CD4-positive, alpha-beta memory T cell (primary cell): ENCODE measurements at regions not wholly inside any gene's neighbourhood (a gene's known extent, or its start where the extent isn't known, plus 50 kb on each side); places are given as distances from the start of the nearest gene placed in this dataset.

Source experiments
- CTCF ChIA-PET: fragments of 350-600 bp; sonication (Branson Sonifier 250); formaldehyde crosslinking; loops from one replicate; lab custom pipeline; 2021; ENCODE audit warnings: inconsistent platforms; ENCODE audit not compliant: partially characterized antibody; lab: Charles Lee
- POLR2A ChIA-PET: fragments of 350-600 bp; sonication (Branson Sonifier 250); formaldehyde crosslinking; loops from one replicate; lab custom pipeline; 2021; ENCODE audit not compliant: partially characterized antibody; lab: Charles Lee
- DNase-seq, 5 donors: peaks; one replicate each; pipeline versions ENCODE4 v3.0.0 to v3.0.0-alpha.2; 2020 to 2022; ENCODE audit warnings: mixed read lengths in 1 of 5
- H3K27ac ChIP-seq: one replicate; pipeline ENCODE4 v1.7.0; 2013; ENCODE audit warnings: low read depth, low read length
- H3K27me3 ChIP-seq: 2 replicates; pipeline ENCODE4 v1.7.0; 2013; ENCODE audit warnings: mild to moderate bottlenecking, low read length, moderate library complexity; ENCODE audit not compliant: insufficient read depth
- H3K36me3 ChIP-seq: 2 replicates; pipeline ENCODE4 v1.7.0; 2013; ENCODE audit warnings: mild to moderate bottlenecking, low read length, moderate library complexity; ENCODE audit not compliant: insufficient read depth
- H3K4me1 ChIP-seq: 2 replicates; pipeline ENCODE4 v1.7.0; 2013; ENCODE audit warnings: mild to moderate bottlenecking, low read length, moderate library complexity; ENCODE audit not compliant: insufficient read depth
- H3K4me3 ChIP-seq, 2 donors: one replicate each; pipeline ENCODE4 v1.7.0; 2013; ENCODE audit warnings: low read length in 2 of 2, mild to moderate bottlenecking in 1 of 2
- H3K9me3 ChIP-seq, 2 donors: one replicate each; pipeline ENCODE4 v1.7.0; 2013; ENCODE audit warnings: low read length in 2 of 2, control low read depth in 1 of 2; ENCODE audit not compliant: control insufficient read depth in 1 of 2
- H3K27ac Mint-ChIP-seq, 7 donors: one replicate each; pipeline ENCODE4 v1.8.0; 2020 to 2021; ENCODE audit warnings: mixed read lengths in 7 of 7, mild to moderate bottlenecking in 6 of 7, inconsistent platforms in 3 of 7, moderate library complexity in 3 of 7
- H3K27me3 Mint-ChIP-seq, 2 donors: one replicate each; pipeline ENCODE4 v1.8.0; 2020 to 2021; ENCODE audit warnings: mixed read lengths in 2 of 2
- H3K36me3 Mint-ChIP-seq, 2 donors: one replicate each; pipeline ENCODE4 v1.8.0; 2020 to 2021; ENCODE audit warnings: mixed read lengths in 2 of 2, inconsistent platforms in 1 of 2, mild to moderate bottlenecking in 1 of 2
- H3K4me1 Mint-ChIP-seq, 4 donors: one replicate each; pipeline ENCODE4 v1.8.0; 2020 to 2021; ENCODE audit warnings: mixed read lengths in 4 of 4, mild to moderate bottlenecking in 1 of 4
- H3K4me3 Mint-ChIP-seq, 8 donors: one replicate each; pipeline ENCODE4 v1.8.0; 2020 to 2021; ENCODE audit warnings: mixed read lengths in 8 of 8, mild to moderate bottlenecking in 7 of 8, moderate library complexity in 6 of 8, inconsistent platforms in 3 of 8
- H3K9me3 Mint-ChIP-seq, 8 donors: one replicate each; pipeline ENCODE4 v1.8.0; 2020 to 2021; ENCODE audit warnings: mixed read lengths in 8 of 8, mild to moderate bottlenecking in 5 of 8, inconsistent platforms in 3 of 8, moderate library complexity in 1 of 8
- intact Hi-C: fragments of 100-400 bp; cut with micrococcal nuclease; formaldehyde crosslinking; loops from one replicate; pipeline ENCODE4 v1.15.1; 2023

- intact Hi-C loops, result no loop called here
- no peak overlapping the region for H3K27ac ChIP-seq
- Mint-ChIP-seq H3K9me3 (peaks cover 0 to 2% (median 0%) of the 10 kb centered on the region in 8 donors), H3K27ac (no peak overlapping the region), H3K36me3 (no peaks in the 10 kb centered on the region), H3K4me1 (no peaks in the 10 kb centered on the region), H3K27me3 (peaks cover 9 to 10% of the 10 kb centered on the region in 2 donors), H3K4me3 (no peak overlapping the region)
- no peaks in the 10 kb centered on the region for H3K4me1 ChIP-seq
- H3K27me3 ChIP-seq, result no peaks in the 10 kb centered on the region
- no peaks in the 10 kb centered on the region for H3K36me3 ChIP-seq
- POLR2A ChIA-PET, result no interaction called here
- no peak for DNase-seq
- H3K4me3 ChIP-seq, result no peak overlapping the region
- CTCF ChIA-PET, result no interaction called here
- no peaks in the 10 kb centered on the region for H3K9me3 ChIP-seq
These were observed 61.1 kb upstream of the FAM216B start for GRCh38 chr13:42720113-42720857.

GRCh38 chr13:42720858-42721219 lies 60.5 kb upstream of the FAM216B start:
- Mint-ChIP-seq H3K36me3 (no peaks in the 10 kb centered on the region), H3K9me3 (peaks cover 0 to 2% (median 0%) of the 10 kb centered on the region in 8 donors), H3K27me3 (peaks cover 8 to 9% of the 10 kb centered on the region in 2 donors), H3K4me3 (no peak overlapping the region), H3K27ac (no peak overlapping the region), H3K4me1 (no peaks in the 10 kb centered on the region)
- CTCF ChIA-PET, result no interaction called here
- Histone ChIP-seq H3K27me3 (no peaks in the 10 kb centered on the region), H3K27ac (no peak overlapping the region), H3K36me3 (no peaks in the 10 kb centered on the region), H3K4me1 (no peaks in the 10 kb centered on the region), H3K9me3 (no peaks in the 10 kb centered on the region), H3K4me3 (no peak overlapping the region)
- POLR2A ChIA-PET, result no interaction called here
- DNase-seq, result no peak
- intact Hi-C loops, result no loop called here

DNA sequence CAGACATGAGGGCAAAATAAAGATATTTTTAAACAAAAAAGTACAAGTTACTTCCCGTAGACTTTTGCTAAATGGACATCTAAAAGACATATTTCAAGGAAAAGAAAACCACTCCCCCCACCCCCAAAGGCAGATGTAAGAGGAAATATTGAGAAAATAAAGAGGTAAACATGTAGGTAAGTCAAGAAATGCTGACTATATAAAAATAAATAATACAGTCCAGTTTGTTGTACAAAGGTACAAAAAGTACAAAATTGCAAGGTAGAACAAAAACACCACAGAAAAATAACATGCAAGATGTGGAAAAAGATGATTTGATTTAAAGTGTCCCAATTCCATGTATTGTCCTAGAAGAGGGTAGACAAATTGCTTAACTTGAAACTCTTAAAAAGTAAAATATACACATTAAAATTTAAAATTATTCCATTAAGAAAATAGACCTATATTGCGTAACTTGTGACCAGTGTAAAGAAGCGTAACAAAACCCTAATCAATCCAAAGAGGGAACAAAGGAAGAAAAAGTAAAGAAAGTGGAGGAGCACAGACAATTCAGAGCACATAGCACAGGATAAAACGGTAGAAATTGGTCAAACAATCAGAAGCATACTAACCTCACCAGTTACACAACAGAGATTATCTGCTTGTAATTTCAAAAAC lies 58.4 kb upstream of the FAM216B start:
- Histone ChIP-seq H3K4me1 (no peaks in the 10 kb centered on the region), H3K27ac (no peak overlapping the region), H3K36me3 (no peaks in the 10 kb centered on the region), H3K27me3 (no peaks in the 10 kb centered on the region), H3K9me3 (no peaks in the 10 kb centered on the region), H3K4me3 (no peak overlapping the region)
- CTCF ChIA-PET, result no interaction called here
- Mint-ChIP-seq H3K4me1 (no peaks in the 10 kb centered on the region), H3K36me3 (no peaks in the 10 kb centered on the region), H3K4me3 (no peak overlapping the region), H3K27ac (no peak overlapping the region), H3K27me3 (peaks cover 7% of the 10 kb centered on the region in 2 donors), H3K9me3 (peaks cover 0 to 8% (median 4%) of the 10 kb centered on the region in 8 donors)
- POLR2A ChIA-PET, result no interaction called here
- DNase-seq, result no peak
- intact Hi-C loops, result no loop called here

- no peaks in the 10 kb centered on the region for H3K27me3 ChIP-seq
- no peak for DNase-seq
- intact Hi-C loops, result no loop called here
- no peaks in the 10 kb centered on the region for H3K36me3 ChIP-seq
- no peaks in the 10 kb centered on the region for H3K4me1 ChIP-seq
- H3K4me1 Mint-ChIP-seq, result no peaks in the 10 kb centered on the region
- no peaks in the 10 kb centered on the region for H3K9me3 ChIP-seq
- H3K27ac ChIP-seq, result no peak overlapping the region
- H3K4me3 ChIP-seq, result no peak overlapping the region
- CTCF ChIA-PET, result no interaction called here
- H3K36me3 Mint-ChIP-seq, result no peaks in the 10 kb centered on the region
- H3K9me3 Mint-ChIP-seq, result peaks cover 0 to 6% (median 5%) of the 10 kb centered on the region in 8 donors
- POLR2A ChIA-PET, result no interaction called here
- H3K27ac Mint-ChIP-seq, result no peak overlapping the region
- peaks cover 1 to 2% of the 10 kb centered on the region in 2 donors for H3K27me3 Mint-ChIP-seq
- no peak overlapping the region for H3K4me3 Mint-ChIP-seq
These were observed 52.7 kb upstream of the FAM216B start for GRCh38 chr13:42728507-42729180.

- Mint-ChIP-seq H3K27me3 (peaks cover 1 to 2% of the 10 kb centered on the region in 2 donors), H3K4me3 (no peak overlapping the region), H3K4me1 (no peaks in the 10 kb centered on the region), H3K27ac (no peak overlapping the region), H3K9me3 (peaks cover 0 to 6% (median 5%) of the 10 kb centered on the region in 8 donors), H3K36me3 (no peaks in the 10 kb centered on the region)
- H3K4me3 ChIP-seq, result no peak overlapping the region
- ChIA-PET POLR2A (no interaction called here), CTCF (no interaction called here)
- H3K36me3 ChIP-seq, result no peaks in the 10 kb centered on the region
- no peak overlapping the region for H3K27ac ChIP-seq
- H3K27me3 ChIP-seq, result no peaks in the 10 kb centered on the region
- no peaks in the 10 kb centered on the region for H3K4me1 ChIP-seq
- intact Hi-C loops, result no loop called here
- DNase-seq, result no peak
- H3K9me3 ChIP-seq, result no peaks in the 10 kb centered on the region
These were observed 51.5 kb upstream of the FAM216B start for GRCh38 chr13:42729857-42730402.
